Ovary (tissue), 3 donors: ENCODE measurements at regions not wholly inside any gene's neighbourhood (a gene's known extent, or its start where the extent isn't known, plus 50 kb on each side); places are given as distances from the start of the nearest gene placed in this dataset.

Experiments used
- CTCF ChIP-seq, 3 donors: fragments of 450-650 bp in 2 of 3; fragments of 200-600 bp in 1 of 3; IDR thresholded peaks; one replicate each; pipeline versions ENCODE4 v1.5.1 to v1.8.0; 2016 to 2022; ENCODE audit warnings: antibody characterized with exemption in 3 of 3, mild to moderate bottlenecking in 1 of 3
- EP300 ChIP-seq: sonication (generic); formaldehyde crosslinking; IDR thresholded peaks from one replicate; pipeline ENCODE4 v1.6.1; 2017; ENCODE audit warnings: antibody characterized with exemption
- POLR2A ChIP-seq: fragments of 450-650 bp; IDR thresholded peaks from one replicate; pipeline ENCODE4 v1.6.1; 2017; ENCODE audit warnings: antibody characterized with exemption, mild to moderate bottlenecking, moderate library complexity
- donor health status: DM: no; HTN: no; CAD: no.

DNA sequence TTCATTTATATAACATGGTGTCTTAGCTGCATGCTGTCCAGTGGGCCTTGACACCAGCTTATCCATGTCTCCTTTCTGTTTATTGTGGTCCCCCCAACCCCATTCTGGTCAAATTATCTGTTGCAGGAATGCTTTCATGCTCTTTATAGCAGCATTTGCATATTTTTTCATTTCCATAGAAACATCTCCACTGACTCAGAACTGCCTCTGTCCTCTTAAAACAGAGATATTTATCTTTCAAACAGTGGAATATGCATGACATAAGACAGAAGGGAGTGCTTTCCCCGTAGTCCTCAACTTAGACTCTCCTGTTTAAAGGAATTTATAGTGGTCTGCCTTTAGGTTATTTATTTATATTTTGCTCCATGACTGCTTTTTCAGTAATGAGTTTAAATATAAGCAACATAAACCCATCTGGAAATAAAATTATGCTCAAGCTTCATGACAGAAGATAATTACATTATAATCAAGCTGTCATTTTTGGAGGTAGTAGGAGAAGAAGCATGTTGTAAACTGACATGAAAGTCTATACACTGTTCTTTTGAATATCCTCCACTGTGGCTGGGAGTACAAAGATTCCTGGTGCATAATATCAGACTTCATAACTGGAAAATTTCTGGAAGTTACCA, 179.5 kb upstream of the CD96 start:
- TF ChIP-seq CTCF (IDR thresholded peaks at IDR 0.05) (no peak), POLR2A (no peak), EP300 (no peak)
